ENCODE measurements at regions not wholly inside any gene's neighbourhood (a gene's known extent, or its start where the extent isn't known, plus 50 kb on each side); places are given as distances from the start of the nearest gene placed in this dataset.

- no peak for TF ChIP-seq CTCF (IDR thresholded peaks at IDR 0.05)
Measured at GRCh38 chr2:5895284-5895683, 203.1 kb downstream of the SOX11 start.

GRCh38 chr2:5897249-5897648 lies 205.1 kb downstream of the SOX11 start:
- no peak for TF ChIP-seq CTCF (IDR thresholded peaks at IDR 0.05)

GRCh38 chr2:5898667-5899066 lies 206.5 kb downstream of the SOX11 start:
- no peak for TF ChIP-seq CTCF (IDR thresholded peaks at IDR 0.05)

GRCh38 chr2:5905661-5906060 lies 213.5 kb downstream of the SOX11 start:
- TF ChIP-seq CTCF (IDR thresholded peaks at IDR 0.05), result no peak

GRCh38 chr2:5908071-5908470 lies 215.9 kb downstream of the SOX11 start:
- TF ChIP-seq CTCF (IDR thresholded peaks at IDR 0.05), result no peak

- no peak for TF ChIP-seq CTCF (IDR thresholded peaks at IDR 0.05)
Measured at GRCh38 chr2:5911718-5912117, 219.5 kb downstream of the SOX11 start.

- no peak for TF ChIP-seq CTCF (IDR thresholded peaks at IDR 0.05)
Measured at GRCh38 chr2:5913711-5914395, 221.7 kb downstream of the SOX11 start.

All from LNCAP (cell line).